Activated naive CD8-positive, alpha-beta T cell treated with anti-CD3 and anti-CD28 coated beads, Interleukin-2, amount 10 ng/mL, durations not matched to agents 7 days and 5 days (primary cell): ENCODE measurements at regions not wholly inside any gene's neighbourhood (a gene's known extent, or its start where the extent isn't known, plus 50 kb on each side); places are given as distances from the start of the nearest gene placed in this dataset.

Source experiments
- ATAC-seq: fragments of 150-1000 bp; cut with Tn5 transposase; one replicate; pipeline ENCODE4 v1.10.0; 2021; ENCODE audit warnings: low read depth, moderate library complexity
- POLR2A ChIA-PET: fragments of 350-600 bp; sonication (Branson Sonifier 250); formaldehyde crosslinking; loops from one replicate; lab custom pipeline; 2021; ENCODE audit warnings: antibody characterized with exemption; lab: Charles Lee
- DNase-seq: peaks from one replicate; pipeline ENCODE4 v3.0.0; 2021
- H3K27ac Mint-ChIP-seq: one replicate; pipeline ENCODE4 v1.8.0; 2022; ENCODE audit warnings: mild to moderate bottlenecking, mixed read lengths
- H3K27me3 Mint-ChIP-seq: one replicate; pipeline ENCODE4 v1.8.0; 2022; ENCODE audit warnings: mild to moderate bottlenecking, moderate library complexity, mixed read lengths
- H3K36me3 Mint-ChIP-seq: one replicate; pipeline ENCODE4 v1.8.0; 2021; ENCODE audit warnings: mild to moderate bottlenecking, mixed read lengths
- H3K4me1 Mint-ChIP-seq: one replicate; pipeline ENCODE4 v1.8.0; 2021; ENCODE audit warnings: mixed read lengths
- H3K4me3 Mint-ChIP-seq: one replicate; pipeline ENCODE4 v1.8.0; 2022; ENCODE audit warnings: mild to moderate bottlenecking, moderate library complexity, mixed read lengths
- H3K9me3 Mint-ChIP-seq: one replicate; pipeline ENCODE4 v1.8.0; 2021; ENCODE audit warnings: mixed read lengths

- Mint-ChIP-seq H3K36me3 (no peaks in the 10 kb centered on the region), H3K4me1 (no peaks in the 10 kb centered on the region), H3K9me3 (peaks cover 5% of the 10 kb centered on the region), H3K27ac (no peak overlapping the region), H3K4me3 (no peak overlapping the region), H3K27me3 (peaks cover 5% of the 10 kb centered on the region)
- ATAC-seq (no peak), DNase-seq (no peak)
- POLR2A ChIA-PET: no interaction called here
Observed at GRCh38 chr1:186750257-186750656, 70.0 kb upstream of the PTGS2 start.

- POLR2A ChIA-PET: no interaction called here
- peaks cover 5% of the 10 kb centered on the region for H3K9me3 Mint-ChIP-seq
- no peak for ATAC-seq
- DNase-seq: no peak
- no peak overlapping the region for H3K4me3 Mint-ChIP-seq
- H3K27ac Mint-ChIP-seq: no peak overlapping the region
- H3K36me3 Mint-ChIP-seq: no peaks in the 10 kb centered on the region
- no peaks in the 10 kb centered on the region for H3K4me1 Mint-ChIP-seq
- H3K27me3 Mint-ChIP-seq: peaks cover 5% of the 10 kb centered on the region
Observed at GRCh38 chr1:186749820-186750219, 69.6 kb upstream of the PTGS2 start.

GRCh38 chr1:186747661-186748060, 67.4 kb upstream of the PTGS2 start:
- no peaks in the 10 kb centered on the region for H3K36me3 Mint-ChIP-seq
- DNase-seq (no peak), ATAC-seq (no peak)
- H3K4me3 Mint-ChIP-seq: no peak overlapping the region
- peaks cover 5% of the 10 kb centered on the region for H3K9me3 Mint-ChIP-seq
- no peaks in the 10 kb centered on the region for H3K4me1 Mint-ChIP-seq
- no peaks in the 10 kb centered on the region for H3K27me3 Mint-ChIP-seq
- no peak overlapping the region for H3K27ac Mint-ChIP-seq
- POLR2A ChIA-PET: no interaction called here

- DNase-seq: no peak
- no peaks in the 10 kb centered on the region for H3K27me3 Mint-ChIP-seq
- H3K4me1 Mint-ChIP-seq: no peaks in the 10 kb centered on the region
- POLR2A ChIA-PET: no interaction called here
- H3K9me3 Mint-ChIP-seq: peaks cover 5% of the 10 kb centered on the region
- no peak for ATAC-seq
- H3K4me3 Mint-ChIP-seq: no peak overlapping the region
- H3K36me3 Mint-ChIP-seq: no peaks in the 10 kb centered on the region
- no peak overlapping the region for H3K27ac Mint-ChIP-seq
Observed at GRCh38 chr1:186745531-186746146, 65.4 kb upstream of the PTGS2 start.

GRCh38 chr1:186741640-186742039, 61.4 kb upstream of the PTGS2 start:
- POLR2A ChIA-PET: no interaction called here

GRCh38 chr1:186740324-186740723, 60.1 kb upstream of the PTGS2 start:
- no peak for ATAC-seq
- DNase-seq: no peak
- Mint-ChIP-seq H3K36me3 (no peaks in the 10 kb centered on the region), H3K27me3 (no peaks in the 10 kb centered on the region), H3K4me3 (no peak overlapping the region), H3K9me3 (no peaks in the 10 kb centered on the region), H3K27ac (no peak overlapping the region), H3K4me1 (peaks cover 5% of the 10 kb centered on the region)
- POLR2A ChIA-PET: no interaction called here

More at GRCh38 chr1:186741640-186742039, 61.4 kb upstream of the PTGS2 start:
- no peak for ATAC-seq
- Mint-ChIP-seq H3K9me3 (peaks cover 2% of the 10 kb centered on the region), H3K4me1 (peaks cover 5% of the 10 kb centered on the region), H3K27ac (no peak overlapping the region), H3K4me3 (no peak overlapping the region), H3K27me3 (no peaks in the 10 kb centered on the region), H3K36me3 (no peaks in the 10 kb centered on the region)
- DNase-seq: no peak

- peaks cover 5% of the 10 kb centered on the region for H3K4me1 Mint-ChIP-seq
- no peak overlapping the region for H3K4me3 Mint-ChIP-seq
- ATAC-seq: no peak
- no peaks in the 10 kb centered on the region for H3K9me3 Mint-ChIP-seq
- H3K27me3 Mint-ChIP-seq: no peaks in the 10 kb centered on the region
- DNase-seq: no peak
- no peak overlapping the region for H3K27ac Mint-ChIP-seq
- POLR2A ChIA-PET: no interaction called here
- H3K36me3 Mint-ChIP-seq: no peaks in the 10 kb centered on the region
Observed at GRCh38 chr1:186739515-186739914, 59.3 kb upstream of the PTGS2 start.

GRCh38 chr1:186738926-186739325, 58.7 kb upstream of the PTGS2 start:
- Mint-ChIP-seq H3K36me3 (no peaks in the 10 kb centered on the region), H3K27me3 (no peaks in the 10 kb centered on the region), H3K4me3 (no peak overlapping the region), H3K9me3 (no peaks in the 10 kb centered on the region), H3K4me1 (peaks cover 5% of the 10 kb centered on the region), H3K27ac (no peak overlapping the region)
- ATAC-seq: peak; percentile 47
- DNase-seq: no peak
- POLR2A ChIA-PET: no interaction called here

- H3K4me1 Mint-ChIP-seq: peaks cover 5% of the 10 kb centered on the region
- ATAC-seq: no peak
- POLR2A ChIA-PET: no interaction called here
Observed at GRCh38 chr1:186736971-186737685, 56.9 kb upstream of the PTGS2 start.

GRCh38 chr1:186735463-186735862, 55.2 kb upstream of the PTGS2 start:
- ATAC-seq: no peak
- Mint-ChIP-seq H3K4me3 (no peak overlapping the region), H3K36me3 (no peaks in the 10 kb centered on the region), H3K4me1 (peaks cover 5% of the 10 kb centered on the region), H3K27me3 (peaks cover 2% of the 10 kb centered on the region), H3K27ac (no peak overlapping the region), H3K9me3 (no peaks in the 10 kb centered on the region)
- POLR2A ChIA-PET: no interaction called here
- DNase-seq: no peak

More at GRCh38 chr1:186736971-186737685, 56.9 kb upstream of the PTGS2 start:
- no peaks in the 10 kb centered on the region for H3K36me3 Mint-ChIP-seq
- no peaks in the 10 kb centered on the region for H3K9me3 Mint-ChIP-seq
- H3K27ac Mint-ChIP-seq: no peak overlapping the region
- no peaks in the 10 kb centered on the region for H3K27me3 Mint-ChIP-seq
- no peak overlapping the region for H3K4me3 Mint-ChIP-seq
- no peak for DNase-seq

- Mint-ChIP-seq H3K9me3 (peaks cover 1% of the 10 kb centered on the region), H3K4me3 (no peak overlapping the region), H3K27ac (no peak overlapping the region), H3K27me3 (peaks cover 2% of the 10 kb centered on the region), H3K36me3 (no peaks in the 10 kb centered on the region), H3K4me1 (no peaks in the 10 kb centered on the region)
- POLR2A ChIA-PET: no interaction called here
- no peak for DNase-seq
- no peak for ATAC-seq
Observed at GRCh38 chr1:186730951-186731729, 50.9 kb upstream of the PTGS2 start.
